Renal cortical epithelial cell (primary cell): ENCODE measurements at regions not wholly inside any gene's neighbourhood (a gene's known extent, or its start where the extent isn't known, plus 50 kb on each side); places are given as distances from the start of the nearest gene placed in this dataset.

Experiments used
- DNase-seq: peaks from one replicate; pipeline ENCODE4 v3.0.0-alpha.2; 2011; ENCODE audit warnings: low read depth

DNA sequence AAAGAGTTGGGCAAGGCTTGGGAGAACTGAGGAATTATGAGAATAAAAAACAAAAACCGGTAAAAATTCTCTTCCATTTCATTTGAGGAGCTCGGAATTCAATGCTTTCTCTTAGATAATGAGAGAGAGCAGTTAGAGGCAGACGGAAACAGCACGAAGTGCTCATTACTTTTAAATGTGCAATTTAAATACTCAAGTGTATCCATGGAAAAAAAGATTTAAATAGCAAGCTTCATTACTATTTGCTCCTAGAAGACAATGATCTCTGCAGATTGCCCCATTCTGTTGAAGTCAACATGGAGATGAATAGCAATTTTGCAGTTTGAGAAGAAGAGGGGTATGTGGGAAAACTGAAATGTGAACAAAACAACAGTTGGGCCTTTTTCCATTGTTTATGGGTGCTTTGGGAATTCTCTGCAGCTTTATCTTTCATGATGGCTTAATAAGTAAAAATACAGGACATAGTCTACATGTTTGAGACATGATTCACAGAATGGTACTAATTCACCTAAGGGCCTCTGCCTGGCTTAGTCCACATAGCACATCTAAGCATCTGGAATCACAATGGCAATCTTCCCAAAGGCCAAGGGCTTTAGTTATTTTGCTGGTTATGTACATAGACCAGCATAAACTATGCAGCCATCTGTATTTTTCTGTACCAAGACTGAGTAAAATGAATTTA, 512.7 kb upstream of the FAT1 start:
- DNase-seq = peak; percentile 97

DNA sequence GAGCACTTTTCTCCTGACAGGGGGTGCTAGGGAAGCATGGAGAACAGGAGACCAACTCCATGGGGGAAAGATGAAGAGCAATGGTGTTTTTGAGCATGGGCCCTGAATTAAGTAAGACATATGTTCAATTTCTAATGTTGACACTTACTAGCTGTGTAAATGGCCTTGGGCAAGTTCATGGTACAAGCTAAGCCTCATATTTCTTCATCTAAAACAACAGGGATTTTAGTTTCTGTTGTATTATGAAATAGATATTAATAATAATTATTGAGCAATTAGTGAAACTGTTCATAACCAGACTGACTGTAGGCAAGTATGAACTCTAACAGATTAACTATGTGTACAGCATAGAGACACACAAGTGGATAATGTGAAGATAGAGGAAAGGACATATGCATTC, 515.0 kb upstream of the FAT1 start:
- DNase-seq = no peak

DNA sequence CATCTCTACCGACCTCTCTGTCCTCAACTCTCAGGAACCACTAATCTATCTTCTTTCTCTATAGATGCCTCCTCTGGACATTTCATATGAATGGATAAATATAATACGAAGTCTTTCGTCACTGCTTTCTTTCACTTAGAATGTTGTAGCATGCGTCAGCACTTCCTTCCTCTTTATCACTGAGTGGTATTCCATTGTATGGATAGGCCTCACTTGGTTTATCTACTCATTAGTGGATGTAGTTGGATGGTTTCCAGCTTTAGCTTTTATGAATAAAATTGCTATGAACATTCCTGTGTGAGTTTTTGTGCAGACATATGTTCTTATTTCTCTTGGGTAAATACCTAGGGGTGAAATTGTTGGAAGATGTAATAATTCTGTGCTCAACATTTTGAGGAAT, 528.2 kb upstream of the FAT1 start:
- no peak for DNase-seq

DNA sequence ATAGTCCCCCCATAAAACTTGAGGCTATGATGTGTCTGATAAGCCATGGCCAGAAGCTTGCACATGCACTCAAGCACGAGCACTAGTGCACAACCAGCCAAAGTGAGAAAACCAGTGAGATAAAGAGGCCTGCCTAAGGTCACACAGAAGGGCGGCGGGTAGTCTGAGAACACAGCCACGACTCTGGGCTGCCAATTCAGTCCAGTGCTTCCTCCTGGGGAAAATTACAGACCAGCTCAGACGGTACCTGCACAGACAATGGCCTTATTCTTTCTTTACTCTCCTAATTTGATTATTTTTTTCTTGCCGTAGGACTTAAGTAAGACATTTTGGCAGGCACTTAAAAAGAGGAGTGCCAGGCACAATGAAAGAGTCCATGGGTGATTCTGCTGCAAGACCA, 533.2 kb upstream of the FAT1 start:
- DNase-seq = no peak

DNA sequence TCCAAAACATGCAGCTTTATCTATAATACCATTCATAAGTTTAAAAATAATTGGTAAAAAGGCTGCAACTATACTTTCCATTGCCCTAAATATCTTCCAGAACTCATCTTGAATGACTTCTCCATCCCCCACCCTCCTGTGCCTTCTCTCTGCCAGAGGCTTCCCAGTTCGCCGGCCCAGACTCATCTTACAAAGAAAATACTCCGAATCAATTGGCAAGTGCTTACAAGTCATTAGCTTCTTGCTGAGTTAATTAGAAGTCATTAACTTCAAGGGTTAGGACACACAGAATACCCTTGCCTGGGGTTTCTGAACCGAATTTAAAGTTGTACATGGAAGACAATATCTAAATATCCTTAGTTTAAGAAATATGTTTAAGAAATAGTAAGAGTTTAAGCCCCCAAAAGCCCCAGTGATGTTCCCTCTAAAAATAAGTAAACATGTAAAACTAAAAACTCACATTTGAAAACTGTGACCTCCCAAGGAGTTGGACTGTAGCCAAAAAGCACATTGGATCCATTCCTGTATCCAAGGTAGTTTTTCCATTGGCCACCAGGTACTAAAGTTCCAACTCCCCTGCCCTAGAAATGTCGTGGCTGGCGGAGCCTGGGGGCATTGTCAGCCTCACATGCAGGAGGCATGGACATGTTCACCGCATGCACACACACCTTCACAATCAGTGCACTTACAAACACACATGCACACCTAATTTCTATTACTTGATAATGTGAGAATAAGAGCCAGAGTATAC, 535.2 kb upstream of the FAT1 start:
- DNase-seq = no peak

DNA sequence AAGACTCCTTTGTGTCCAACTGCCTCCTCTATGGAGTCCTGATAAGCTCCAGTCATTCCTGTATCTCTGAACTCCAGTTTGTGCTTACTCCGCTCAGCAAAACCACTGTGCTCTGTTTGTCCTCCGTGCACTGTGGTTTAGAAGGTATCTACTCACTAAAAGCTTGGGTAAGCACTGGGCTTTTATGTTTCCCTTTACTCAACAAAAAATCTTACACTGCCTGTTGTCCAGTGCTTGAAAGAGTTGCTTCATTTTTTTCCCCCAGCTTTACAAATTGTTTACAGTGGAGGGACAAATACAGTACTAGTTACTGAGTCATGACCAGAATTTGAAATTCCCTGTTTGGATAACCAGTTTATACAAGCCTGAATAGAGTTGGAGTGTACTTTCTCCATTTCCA, 545.3 kb upstream of the FAT1 start:
- peak; percentile 76 for DNase-seq

- no peak for DNase-seq
Observed at GRCh38 chr4:187270154-187270553, 546.5 kb upstream of the FAT1 start.

DNA sequence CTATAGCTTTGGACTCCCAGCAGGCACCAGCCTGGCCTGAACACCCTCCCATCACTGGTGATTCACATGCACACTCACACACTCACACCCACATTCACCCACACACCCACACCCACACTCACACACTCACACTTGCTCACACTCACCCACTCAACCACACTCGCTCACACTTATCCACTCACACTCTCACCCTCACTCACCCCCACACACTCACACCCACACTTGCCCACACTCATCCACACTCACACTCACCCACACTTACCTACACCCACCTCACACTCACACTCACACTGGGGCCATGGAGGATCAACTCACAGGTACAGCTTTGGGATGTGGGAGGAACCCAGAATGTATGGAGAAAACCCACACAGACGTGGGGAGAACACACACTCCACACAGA, 548.2 kb upstream of the FAT1 start:
- DNase-seq = no peak

DNA sequence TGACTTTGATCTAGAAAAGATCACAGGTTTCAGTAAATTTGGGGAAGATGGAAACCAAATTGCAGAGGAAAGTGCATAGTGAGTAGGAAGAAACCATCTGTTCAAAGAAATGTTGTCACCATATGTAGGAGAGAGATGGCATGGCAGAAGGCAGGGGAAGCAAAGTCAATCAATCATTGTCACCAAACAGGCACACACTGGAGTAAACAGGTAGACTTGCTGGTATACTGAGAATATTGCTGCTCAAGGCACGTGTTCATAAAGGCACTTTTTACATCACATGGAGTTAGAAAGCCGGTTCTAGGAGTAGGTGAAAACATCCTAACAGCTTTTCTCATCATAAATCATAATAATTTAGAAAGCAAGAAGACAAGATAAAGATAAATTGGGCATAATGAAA, 550.5 kb upstream of the FAT1 start:
- DNase-seq = no peak

DNA sequence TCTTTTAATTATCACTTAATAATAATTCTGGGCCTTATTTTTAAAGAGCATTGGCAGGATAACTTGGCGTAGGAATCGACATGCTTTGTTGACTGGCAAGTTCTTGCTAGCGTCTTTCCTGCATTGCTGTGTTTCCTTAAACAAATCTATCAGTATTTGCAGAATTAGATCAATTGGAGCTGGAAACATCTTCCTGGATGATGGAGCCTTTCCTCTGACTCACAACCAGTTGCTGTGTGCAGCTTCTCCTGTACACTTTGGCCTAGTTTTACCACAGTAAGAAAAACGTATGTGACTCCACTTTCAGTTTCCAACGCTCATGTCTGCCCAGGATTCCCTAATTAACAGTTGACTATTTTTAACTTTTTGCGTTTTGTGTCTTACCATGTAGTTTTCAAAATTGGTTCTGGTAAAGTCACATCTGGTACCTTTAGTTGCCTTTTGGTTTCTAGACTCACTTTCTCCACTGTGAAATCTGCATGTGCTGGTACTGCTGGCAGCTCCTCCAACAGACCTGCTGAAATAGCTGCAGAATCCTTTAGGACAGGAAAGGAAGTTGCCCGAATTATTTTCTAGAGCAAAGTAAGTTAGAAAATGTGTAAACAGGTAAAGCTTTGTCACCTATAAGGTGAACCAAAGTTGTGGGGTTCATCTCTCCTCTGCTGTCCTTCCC, 553.2 kb upstream of the FAT1 start:
- DNase-seq = no peak

GRCh38 chr4:187283201-187283955, 559.7 kb upstream of the FAT1 start:
- DNase-seq = no peak

DNA sequence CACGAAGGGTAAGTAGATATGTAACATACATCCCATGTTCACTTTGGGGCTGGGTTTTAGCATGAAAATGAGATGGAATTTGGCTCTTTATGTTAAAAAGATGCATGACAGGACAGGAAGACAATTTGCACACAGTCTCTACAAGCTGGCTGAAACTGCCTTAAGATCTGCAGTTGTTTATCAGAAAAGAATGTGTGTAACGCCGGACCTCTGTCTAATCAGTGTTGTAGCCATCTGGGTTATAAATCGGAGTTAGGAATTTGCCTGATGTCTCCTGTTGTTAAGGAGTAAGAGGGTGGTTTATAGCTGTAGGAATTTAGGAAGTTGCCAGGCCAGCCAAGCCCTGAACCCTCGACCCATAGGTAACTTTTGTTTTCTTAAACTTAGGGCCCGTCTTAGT, 562.9 kb upstream of the FAT1 start:
- DNase-seq = no peak

DNA sequence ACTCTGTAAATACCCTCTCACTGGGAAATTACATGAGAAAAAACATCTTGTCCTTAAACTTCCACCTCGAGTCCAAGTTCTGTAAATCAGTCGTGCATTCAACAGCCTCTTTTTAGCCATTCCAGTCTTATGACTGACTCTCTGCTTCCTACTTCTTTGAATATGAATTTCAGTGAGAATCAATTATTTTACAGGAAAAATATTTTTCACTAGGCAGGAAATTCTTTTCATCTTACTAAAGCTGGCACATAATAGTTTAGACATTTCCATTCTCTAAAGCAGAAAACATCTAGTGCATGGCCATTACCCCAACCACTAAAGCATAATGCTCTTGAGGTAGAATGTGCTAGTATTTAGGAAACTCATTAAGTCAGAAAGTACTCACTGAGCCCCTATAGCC, 565.7 kb upstream of the FAT1 start:
- no peak for DNase-seq

GRCh38 chr4:187294861-187295260, 571.2 kb upstream of the FAT1 start:
- DNase-seq = no peak

GRCh38 chr4:187301923-187302322, 578.3 kb upstream of the FAT1 start:
- no peak for DNase-seq

GRCh38 chr4:187302457-187303150, 578.9 kb upstream of the FAT1 start:
- DNase-seq = no peak

DNA sequence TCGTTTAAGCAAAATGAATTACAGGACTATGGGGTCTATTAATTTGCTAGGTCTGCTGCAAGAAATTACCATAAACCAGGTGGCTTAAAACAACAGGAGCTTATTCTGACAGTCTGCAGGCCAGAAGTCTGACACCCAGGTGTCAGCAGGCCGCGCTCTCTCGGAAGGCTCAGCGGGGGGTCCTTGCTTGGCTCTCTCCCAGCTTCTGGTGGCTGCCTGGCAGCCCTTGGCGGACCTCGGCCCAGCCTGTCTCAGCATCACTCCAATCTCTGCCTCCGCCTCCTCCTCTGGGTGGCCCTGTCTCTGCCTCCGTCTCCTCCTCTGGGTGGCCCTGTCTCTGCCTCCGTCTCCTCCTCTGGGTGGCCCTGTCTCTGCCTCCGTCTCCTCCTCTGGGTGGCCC, 580.5 kb upstream of the FAT1 start:
- DNase-seq = no peak

DNA sequence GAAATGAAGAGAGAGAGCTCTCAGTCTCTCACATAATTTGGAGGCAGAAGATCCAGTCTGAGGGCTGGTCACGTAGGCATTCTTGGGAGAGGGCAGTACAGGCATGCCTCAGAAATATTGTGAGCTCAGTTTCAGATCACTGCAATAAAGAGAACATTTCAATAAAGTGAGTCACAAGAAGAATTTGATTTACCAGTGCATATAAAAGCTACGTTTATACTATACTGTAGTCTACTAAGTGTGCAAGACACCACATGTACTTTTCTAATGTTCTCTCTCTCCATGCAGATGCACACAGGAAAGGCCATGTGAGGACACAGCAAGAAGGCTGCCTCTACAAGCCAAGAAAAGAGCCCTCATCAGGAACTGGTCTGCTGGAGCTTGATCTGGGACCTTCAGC, 583.5 kb upstream of the FAT1 start:
- peak; percentile 9 for DNase-seq

GRCh38 chr4:187309456-187309855, 585.8 kb upstream of the FAT1 start:
- peak; percentile 43 for DNase-seq

DNA sequence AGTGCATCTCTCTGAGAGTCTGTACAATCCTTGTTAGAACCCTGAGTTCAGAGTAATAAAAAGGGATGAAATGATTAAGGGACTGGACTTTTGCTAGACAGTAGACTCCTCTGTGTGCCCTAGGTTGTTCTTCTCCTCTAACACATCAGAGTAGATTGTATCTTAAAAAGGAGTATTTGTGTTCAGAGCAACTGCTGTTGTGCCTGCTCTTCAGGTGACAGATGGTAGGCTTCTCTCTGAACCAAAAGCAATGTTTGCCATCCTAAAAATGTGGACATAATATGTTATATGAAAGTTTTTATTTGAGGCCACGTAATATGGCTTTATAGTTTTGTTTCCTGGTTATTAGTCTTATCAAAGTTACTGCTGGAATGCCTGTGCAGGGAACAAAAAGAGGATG, 588.6 kb upstream of the FAT1 start:
- no peak for DNase-seq

- no peak for DNase-seq
Observed at GRCh38 chr4:187317799-187318198, 594.1 kb upstream of the FAT1 start.

GRCh38 chr4:187321711-187322110, 598.1 kb upstream of the FAT1 start:
- peak; percentile 3 for DNase-seq
